ENCODE measurements at regions not wholly inside any gene's neighbourhood (a gene's known extent, or its start where the extent isn't known, plus 50 kb on each side); places are given as distances from the start of the nearest gene placed in this dataset.
A peak's percentile ranks its signal among the peaks of the same experiment; 100 is the strongest.

DNA sequence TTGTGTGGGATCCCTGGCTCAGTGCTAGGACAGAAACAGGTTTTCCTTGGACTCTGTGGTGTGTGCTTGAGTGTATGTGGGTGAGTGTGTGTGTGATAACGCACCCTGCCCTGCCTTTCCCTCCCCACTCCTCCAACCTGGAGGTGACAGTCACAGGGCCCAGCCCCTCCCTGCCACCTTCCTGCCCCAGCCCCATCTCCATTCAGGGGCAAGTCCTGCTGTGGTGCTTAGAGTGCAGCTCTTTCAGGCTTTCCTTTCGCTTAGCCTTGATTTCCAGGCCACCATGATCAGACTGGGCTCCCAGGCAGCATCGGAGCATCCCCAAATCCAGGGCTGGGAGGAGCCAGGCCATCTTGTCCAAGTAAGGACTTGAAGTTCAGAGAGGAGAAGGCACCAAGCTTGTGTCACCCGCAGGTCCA, 185.2 kb downstream of the ZFP36L2 start:
- Histone ChIP-seq H3K36me3 (no peaks in the 10 kb centered on the region), H3K27ac (no peak overlapping the region), H3K9ac (ENCODE audit: low read depth in 2 of 2, low read length in 2 of 2) (peak overlapping the region in 1 of 2 donors; percentile 7), H3K9me3 (no peaks in the 10 kb centered on the region), H3K4me1 (no peaks in the 10 kb centered on the region), H3K27me3 (no peaks in the 10 kb centered on the region), H3K4me3 (no peak overlapping the region)
- intact Hi-C loops (cut with DNase I) = no loop called here
- TF ChIP-seq, protein P1, sequence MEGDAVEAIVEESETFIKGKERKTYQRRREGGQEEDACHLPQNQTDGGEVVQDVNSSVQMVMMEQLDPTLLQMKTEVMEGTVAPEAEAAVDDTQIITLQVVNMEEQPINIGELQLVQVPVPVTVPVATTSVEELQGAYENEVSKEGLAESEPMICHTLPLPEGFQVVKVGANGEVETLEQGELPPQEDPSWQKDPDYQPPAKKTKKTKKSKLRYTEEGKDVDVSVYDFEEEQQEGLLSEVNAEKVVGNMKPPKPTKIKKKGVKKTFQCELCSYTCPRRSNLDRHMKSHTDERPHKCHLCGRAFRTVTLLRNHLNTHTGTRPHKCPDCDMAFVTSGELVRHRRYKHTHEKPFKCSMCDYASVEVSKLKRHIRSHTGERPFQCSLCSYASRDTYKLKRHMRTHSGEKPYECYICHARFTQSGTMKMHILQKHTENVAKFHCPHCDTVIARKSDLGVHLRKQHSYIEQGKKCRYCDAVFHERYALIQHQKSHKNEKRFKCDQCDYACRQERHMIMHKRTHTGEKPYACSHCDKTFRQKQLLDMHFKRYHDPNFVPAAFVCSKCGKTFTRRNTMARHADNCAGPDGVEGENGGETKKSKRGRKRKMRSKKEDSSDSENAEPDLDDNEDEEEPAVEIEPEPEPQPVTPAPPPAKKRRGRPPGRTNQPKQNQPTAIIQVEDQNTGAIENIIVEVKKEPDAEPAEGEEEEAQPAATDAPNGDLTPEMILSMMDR (IDR thresholded peaks at IDR 0.05) = no peak
- DNase-seq = no peak

DNA sequence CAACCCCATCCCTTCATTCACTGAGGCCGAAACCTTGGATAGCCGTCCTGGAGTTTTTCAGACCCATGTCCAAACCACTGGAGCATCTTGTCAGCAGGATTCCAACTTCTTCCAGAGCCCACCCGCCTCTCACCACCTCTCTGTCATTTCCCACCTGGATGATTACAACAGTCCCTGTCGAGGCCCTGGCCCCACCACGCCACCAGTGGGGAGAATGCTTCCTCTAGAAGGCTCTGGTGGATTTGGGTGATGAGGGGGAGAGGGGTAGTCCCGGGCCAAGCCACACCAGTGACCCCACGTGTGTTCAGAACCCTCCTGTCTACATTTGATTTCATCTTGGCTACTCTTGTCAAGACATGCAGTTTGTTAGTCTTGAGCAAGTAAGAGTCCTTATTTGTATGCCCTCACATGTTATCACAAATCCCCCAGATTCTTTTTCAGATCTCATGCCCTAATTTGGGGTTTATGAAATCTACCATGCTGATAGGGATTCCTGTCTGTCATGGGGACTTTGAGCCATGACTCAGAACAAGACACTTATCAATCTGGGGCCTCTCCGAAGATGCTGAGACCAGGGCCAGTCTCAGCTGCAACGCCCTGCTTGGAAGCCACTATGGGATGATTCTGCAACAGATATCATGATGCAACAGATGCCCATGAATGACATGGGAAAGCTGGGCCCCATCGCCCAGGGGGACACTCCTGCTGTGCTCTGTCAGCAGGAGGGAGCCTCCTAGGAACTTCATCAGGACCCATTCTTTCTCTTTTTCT, 186.1 kb downstream of the ZFP36L2 start:
- H3K27me3 ChIP-seq = no peaks in the 10 kb centered on the region
- no peak for DNase-seq
- no peak overlapping the region for H3K4me3 ChIP-seq
- no peaks in the 10 kb centered on the region for H3K4me1 ChIP-seq
- intact Hi-C loops (cut with DNase I) = no loop called here
- H3K27ac ChIP-seq = no peak overlapping the region
- no peak overlapping the region for H3K9ac ChIP-seq (ENCODE audit: low read depth in 2 of 2, low read length in 2 of 2)
- H3K9me3 ChIP-seq = no peaks in the 10 kb centered on the region
- no peaks in the 10 kb centered on the region for H3K36me3 ChIP-seq
- TF ChIP-seq, protein P1 (IDR thresholded peaks at IDR 0.05) = no peak

DNA sequence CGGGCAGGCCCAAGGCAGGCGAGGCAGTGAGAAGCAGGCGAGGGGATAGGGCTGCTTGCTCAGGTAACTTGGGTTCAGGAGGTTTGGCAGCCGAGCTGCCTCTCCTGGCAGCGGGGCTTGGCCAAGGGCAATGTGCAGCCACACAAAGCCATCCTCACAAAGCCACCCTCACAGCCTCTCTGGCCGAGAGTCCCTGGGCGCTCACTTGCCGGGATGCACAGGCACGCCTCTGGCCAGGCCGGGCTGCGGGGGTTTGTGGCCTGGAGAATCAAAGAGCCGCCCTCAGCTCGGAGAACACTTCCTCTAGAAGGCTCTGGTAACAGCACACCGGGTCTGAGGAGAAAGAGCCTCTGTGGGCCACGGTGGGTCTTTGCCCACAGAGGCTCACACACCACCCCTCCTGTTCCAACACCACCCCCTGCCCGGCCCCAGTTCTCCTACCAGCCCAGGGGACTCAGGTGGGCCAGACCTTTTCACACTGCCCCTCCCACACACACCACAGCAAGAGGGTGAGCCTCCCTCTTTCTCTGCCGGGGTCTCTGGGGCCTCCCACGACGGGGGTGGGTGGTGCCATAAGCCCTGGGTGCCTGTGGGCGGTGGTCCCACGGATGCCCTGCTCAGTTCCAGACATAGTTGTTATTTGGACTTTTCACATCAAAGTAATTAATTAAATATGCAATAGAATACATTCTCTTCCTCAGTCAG, 186.9 kb downstream of the ZFP36L2 start:
- intact Hi-C loops (cut with DNase I) = loop anchor here (10.0 kb wide), 1 partner anchor 85 kb away; no protein-coding TSS in a partner anchor
- TF ChIP-seq, protein P1 (IDR thresholded peaks at IDR 0.05) = no peak
- H3K27ac ChIP-seq = no peak overlapping the region
- no peaks in the 10 kb centered on the region for H3K36me3 ChIP-seq
- no peaks in the 10 kb centered on the region for H3K9me3 ChIP-seq
- no peak for DNase-seq
- H3K27me3 ChIP-seq = no peaks in the 10 kb centered on the region
- H3K4me1 ChIP-seq = no peaks in the 10 kb centered on the region
- no peak overlapping the region for H3K9ac ChIP-seq (ENCODE audit: low read depth in 2 of 2, low read length in 2 of 2)
- no peak overlapping the region for H3K4me3 ChIP-seq

DNA sequence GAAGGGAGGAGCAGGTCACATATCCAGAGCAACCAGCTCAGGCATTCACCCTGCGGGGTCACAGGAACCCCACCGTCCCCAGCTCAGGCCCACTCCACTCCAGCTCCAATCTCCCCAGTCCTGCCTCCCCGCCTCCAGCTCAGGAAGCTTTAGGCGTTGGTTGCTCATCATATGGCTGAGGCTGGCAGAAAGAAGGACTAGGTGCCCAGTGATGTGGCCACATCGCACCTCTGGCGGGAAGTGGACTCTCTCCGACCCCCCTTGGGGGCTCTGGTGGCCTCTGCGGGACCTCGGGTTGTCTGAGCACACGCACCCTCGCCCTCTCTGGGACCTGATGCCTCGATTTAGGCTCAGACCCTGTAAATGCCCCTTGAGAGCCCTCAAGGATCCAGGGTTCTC, 187.7 kb downstream of the ZFP36L2 start:
- DNase-seq = no peak
- Histone ChIP-seq H3K4me1 (no peaks in the 10 kb centered on the region), H3K4me3 (no peak overlapping the region), H3K27me3 (no peaks in the 10 kb centered on the region), H3K27ac (no peak overlapping the region), H3K9me3 (no peaks in the 10 kb centered on the region), H3K36me3 (no peaks in the 10 kb centered on the region), H3K9ac (ENCODE audit: low read depth in 2 of 2, low read length in 2 of 2) (peak overlapping the region in 1 of 2 donors; percentile 12)
- intact Hi-C loops (cut with DNase I) = loop anchor here (10.0 kb wide), 1 partner anchor 86 kb away; no protein-coding TSS in a partner anchor
- TF ChIP-seq, protein P1 (IDR thresholded peaks at IDR 0.05) = no peak

DNA sequence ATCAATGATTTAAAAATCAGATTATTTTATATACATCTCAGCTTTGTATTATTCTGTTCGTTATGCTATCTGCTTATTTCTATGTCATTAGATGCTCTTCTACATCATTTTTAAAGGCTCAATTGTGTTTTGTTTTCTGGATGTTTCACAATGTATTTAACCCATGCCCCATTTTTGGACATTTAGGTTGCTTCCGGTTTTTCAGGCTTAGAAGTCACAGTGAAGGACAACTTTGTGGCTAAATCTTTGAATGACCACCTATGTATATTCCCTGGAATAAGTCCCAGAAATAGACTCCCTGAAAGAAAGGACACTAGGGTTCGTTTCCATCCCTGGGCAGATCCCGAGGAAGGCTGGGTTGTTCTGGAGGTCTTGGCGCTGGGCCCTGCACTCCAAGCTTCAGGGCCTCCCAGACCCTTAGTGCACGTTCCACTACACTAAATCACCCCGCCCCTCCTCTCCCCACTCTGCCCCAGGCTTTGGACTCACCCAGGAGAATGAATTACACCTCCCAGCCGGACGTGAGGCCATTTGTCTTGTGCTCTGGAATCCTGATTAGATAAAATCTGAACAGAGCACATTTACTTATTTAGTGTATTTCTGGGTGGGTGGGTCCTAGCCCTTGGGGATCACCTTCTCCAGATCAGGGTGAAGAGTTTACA, 188.2 kb downstream of the ZFP36L2 start:
- no peak for DNase-seq
- Histone ChIP-seq H3K36me3 (no peaks in the 10 kb centered on the region), H3K4me3 (no peak overlapping the region), H3K27ac (no peak overlapping the region), H3K4me1 (no peaks in the 10 kb centered on the region), H3K27me3 (no peaks in the 10 kb centered on the region), H3K9ac (ENCODE audit: low read depth in 2 of 2, low read length in 2 of 2) (peak overlapping the region in 1 of 2 donors; percentile 12), H3K9me3 (no peaks in the 10 kb centered on the region)
- intact Hi-C loops (cut with DNase I) = loop anchor here (10.0 kb wide), 1 partner anchor 87 kb away; no protein-coding TSS in a partner anchor
- TF ChIP-seq, protein P1 (IDR thresholded peaks at IDR 0.05) = no peak
